ENCODE measurements at regions not wholly inside any gene's neighbourhood (a gene's known extent, or its start where the extent isn't known, plus 50 kb on each side); places are given as distances from the start of the nearest gene placed in this dataset.

DNA sequence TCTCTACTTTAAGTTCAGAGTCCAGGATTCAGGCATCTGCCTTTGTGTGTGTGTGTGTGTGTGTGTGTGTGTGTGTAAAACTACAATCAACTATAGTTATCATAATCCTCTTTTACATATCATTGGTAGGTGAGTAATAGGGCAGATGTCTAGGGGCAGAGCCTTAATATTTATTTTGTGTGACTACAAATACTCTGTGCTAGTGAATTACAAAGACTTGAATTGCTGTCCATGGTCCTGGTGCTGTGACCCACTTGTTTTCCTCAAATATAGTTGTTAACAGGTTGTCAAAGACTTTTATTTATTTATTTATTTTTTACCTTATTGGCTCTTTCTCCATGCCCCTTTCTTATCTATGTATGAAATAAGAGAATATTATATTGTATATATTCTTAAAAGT lies 196.8 kb downstream of the ANXA1 start:
- H3K79me2 ChIP-seq (ENCODE audit: insufficient read depth, low read depth, low read length), result no peaks in the 10 kb centered on the region
- no peak overlapping the region for H2AFZ ChIP-seq (ENCODE audit: low read length)
- H3K9me2 ChIP-seq (ENCODE audit: insufficient read depth, low read length), result no peaks in the 10 kb centered on the region
- DNase-seq (ENCODE audit: low spot score), result no peak
- H3K4me2 ChIP-seq (ENCODE audit: low read length), result no peak overlapping the region
- BruUV-seq (replicated peaks), result no TSS peak
- H3K9me3 ChIP-seq (ENCODE audit: low read length), result no peaks in the 10 kb centered on the region
- H3K36me3 ChIP-seq (ENCODE audit: insufficient read depth, low read length), result no peaks in the 10 kb centered on the region
- no peak overlapping the region for H3K4me3 ChIP-seq (ENCODE audit: low read depth, low read length, poor library complexity, severe bottlenecking)
- no peaks in the 10 kb centered on the region for H3K4me1 ChIP-seq (ENCODE audit: insufficient read depth, low read length, poor library complexity, severe bottlenecking)
- no peaks in the 10 kb centered on the region for H4K20me1 ChIP-seq (ENCODE audit: insufficient read depth, low read length)
- no peak overlapping the region for H3K27ac ChIP-seq (ENCODE audit: low read depth, low read length, poor library complexity, severe bottlenecking)
- intact Hi-C loops (cut with micrococcal nuclease; ENCODE audit: unreplicated experiment), result no loop called here
- POLR2A ChIA-PET, result interaction anchor here (0.7 kb wide), 1 partner anchor 923 kb away, joined by 3 read pairs; no protein-coding TSS in a partner anchor
- TF ChIP-seq EZH2phosphoT487 (IDR thresholded peaks at IDR 0.05; ENCODE audit: borderline replicate concordance, low read depth, low read length), result no peak
- TF ChIP-seq, protein P1, sequence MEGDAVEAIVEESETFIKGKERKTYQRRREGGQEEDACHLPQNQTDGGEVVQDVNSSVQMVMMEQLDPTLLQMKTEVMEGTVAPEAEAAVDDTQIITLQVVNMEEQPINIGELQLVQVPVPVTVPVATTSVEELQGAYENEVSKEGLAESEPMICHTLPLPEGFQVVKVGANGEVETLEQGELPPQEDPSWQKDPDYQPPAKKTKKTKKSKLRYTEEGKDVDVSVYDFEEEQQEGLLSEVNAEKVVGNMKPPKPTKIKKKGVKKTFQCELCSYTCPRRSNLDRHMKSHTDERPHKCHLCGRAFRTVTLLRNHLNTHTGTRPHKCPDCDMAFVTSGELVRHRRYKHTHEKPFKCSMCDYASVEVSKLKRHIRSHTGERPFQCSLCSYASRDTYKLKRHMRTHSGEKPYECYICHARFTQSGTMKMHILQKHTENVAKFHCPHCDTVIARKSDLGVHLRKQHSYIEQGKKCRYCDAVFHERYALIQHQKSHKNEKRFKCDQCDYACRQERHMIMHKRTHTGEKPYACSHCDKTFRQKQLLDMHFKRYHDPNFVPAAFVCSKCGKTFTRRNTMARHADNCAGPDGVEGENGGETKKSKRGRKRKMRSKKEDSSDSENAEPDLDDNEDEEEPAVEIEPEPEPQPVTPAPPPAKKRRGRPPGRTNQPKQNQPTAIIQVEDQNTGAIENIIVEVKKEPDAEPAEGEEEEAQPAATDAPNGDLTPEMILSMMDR (conservative IDR thresholded peaks at IDR 0.05; ENCODE audit: low read length), result no peak
- CTCF ChIA-PET (ENCODE audit: unreplicated experiment), result no interaction called here

DNA sequence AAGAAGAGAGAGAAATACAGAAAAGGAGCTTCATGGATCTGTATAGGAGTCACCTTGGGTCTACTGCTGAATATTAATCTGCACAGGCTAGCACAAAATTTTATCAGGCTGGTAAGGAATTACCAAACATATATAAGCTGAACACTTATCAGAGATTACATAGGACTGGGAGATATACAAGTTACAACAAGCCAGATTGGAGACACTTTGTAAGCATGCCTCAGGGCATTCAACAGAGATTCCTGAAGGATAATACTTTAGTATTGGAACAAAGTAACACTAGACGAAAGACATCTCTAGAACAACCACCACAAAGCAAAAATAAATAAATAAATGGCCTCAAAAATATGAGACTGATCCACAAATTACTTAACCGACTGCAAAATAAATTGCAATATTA lies 197.8 kb downstream of the ANXA1 start:
- no peaks in the 10 kb centered on the region for H4K20me1 ChIP-seq (ENCODE audit: insufficient read depth, low read length)
- BruUV-seq (replicated peaks), result no TSS peak
- H3K4me1 ChIP-seq (ENCODE audit: insufficient read depth, low read length, poor library complexity, severe bottlenecking), result no peaks in the 10 kb centered on the region
- intact Hi-C loops (cut with micrococcal nuclease; ENCODE audit: unreplicated experiment), result no loop called here
- H3K9me2 ChIP-seq (ENCODE audit: insufficient read depth, low read length), result no peaks in the 10 kb centered on the region
- H2AFZ ChIP-seq (ENCODE audit: low read length), result no peak overlapping the region
- ChIA-PET POLR2A (no interaction called here), CTCF (ENCODE audit: unreplicated experiment) (no interaction called here)
- H3K27ac ChIP-seq (ENCODE audit: low read depth, low read length, poor library complexity, severe bottlenecking), result no peak overlapping the region
- H3K4me2 ChIP-seq (ENCODE audit: low read length), result no peak overlapping the region
- no peak for DNase-seq (ENCODE audit: low spot score)
- no peaks in the 10 kb centered on the region for H3K79me2 ChIP-seq (ENCODE audit: insufficient read depth, low read depth, low read length)
- H3K4me3 ChIP-seq (ENCODE audit: low read depth, low read length, poor library complexity, severe bottlenecking), result no peak overlapping the region
- no peaks in the 10 kb centered on the region for H3K36me3 ChIP-seq (ENCODE audit: insufficient read depth, low read length)
- TF ChIP-seq EZH2phosphoT487 (IDR thresholded peaks at IDR 0.05; ENCODE audit: borderline replicate concordance, low read depth, low read length), result no peak
- TF ChIP-seq, protein P1 (conservative IDR thresholded peaks at IDR 0.05; ENCODE audit: low read length), result no peak
- H3K9me3 ChIP-seq (ENCODE audit: low read length), result no peaks in the 10 kb centered on the region

DNA sequence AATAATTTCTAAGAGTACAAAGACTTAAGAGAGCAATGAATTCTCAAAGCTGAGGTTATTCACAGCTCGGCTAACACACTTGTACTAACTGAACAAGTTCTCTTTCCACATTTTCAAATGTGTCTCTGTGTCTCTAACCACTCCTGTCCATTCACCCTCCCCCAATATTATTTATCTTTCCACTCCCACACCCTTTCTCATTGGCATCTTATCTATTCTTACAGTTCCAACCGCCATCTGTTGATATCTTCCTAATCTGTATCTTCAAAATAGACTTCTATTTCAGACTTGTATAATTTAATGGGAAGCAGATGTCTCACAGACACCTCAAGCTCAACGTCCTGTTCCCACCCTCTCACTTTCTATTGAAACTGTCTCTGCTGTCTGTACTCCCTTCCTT lies 205.9 kb downstream of the ANXA1 start:
- H3K9me3 ChIP-seq (ENCODE audit: low read length), result no peaks in the 10 kb centered on the region
- no peaks in the 10 kb centered on the region for H3K4me1 ChIP-seq (ENCODE audit: insufficient read depth, low read length, poor library complexity, severe bottlenecking)
- H3K27ac ChIP-seq (ENCODE audit: low read depth, low read length, poor library complexity, severe bottlenecking), result no peak overlapping the region
- no peak for DNase-seq (ENCODE audit: low spot score)
- no peak overlapping the region for H2AFZ ChIP-seq (ENCODE audit: low read length)
- H3K9me2 ChIP-seq (ENCODE audit: insufficient read depth, low read length), result no peaks in the 10 kb centered on the region
- H3K79me2 ChIP-seq (ENCODE audit: insufficient read depth, low read depth, low read length), result no peaks in the 10 kb centered on the region
- CTCF ChIA-PET (ENCODE audit: unreplicated experiment), result no interaction called here
- BruUV-seq (replicated peaks), result no TSS peak
- TF ChIP-seq, protein P1 (conservative IDR thresholded peaks at IDR 0.05; ENCODE audit: low read length), result no peak
- no peak for TF ChIP-seq EZH2phosphoT487 (IDR thresholded peaks at IDR 0.05; ENCODE audit: borderline replicate concordance, low read depth, low read length)
- H3K4me3 ChIP-seq (ENCODE audit: low read depth, low read length, poor library complexity, severe bottlenecking), result no peak overlapping the region
- H4K20me1 ChIP-seq (ENCODE audit: insufficient read depth, low read length), result no peaks in the 10 kb centered on the region
- no peak overlapping the region for H3K4me2 ChIP-seq (ENCODE audit: low read length)
- intact Hi-C loops (cut with micrococcal nuclease; ENCODE audit: unreplicated experiment), result no loop called here
- H3K36me3 ChIP-seq (ENCODE audit: insufficient read depth, low read length), result no peaks in the 10 kb centered on the region
- POLR2A ChIA-PET, result no interaction called here

Measured in OCI-LY7 (cell line).